Amygdala (tissue), 56 donors: ENCODE measurements at regions not wholly inside any gene's neighbourhood (a gene's known extent, or its start where the extent isn't known, plus 50 kb on each side); places are given as distances from the start of the nearest gene placed in this dataset.
"Not testable (repeated sequence)": the region's sequence is repeated elsewhere in the genome, so short reads cannot be mapped to it uniquely, and the experiment has no call there.

Experiments
- DNase-seq, 56 donors: peaks; one replicate each; lab custom pipeline; 2025; lab: John Stamatoyannopoulos, UW

DNA sequence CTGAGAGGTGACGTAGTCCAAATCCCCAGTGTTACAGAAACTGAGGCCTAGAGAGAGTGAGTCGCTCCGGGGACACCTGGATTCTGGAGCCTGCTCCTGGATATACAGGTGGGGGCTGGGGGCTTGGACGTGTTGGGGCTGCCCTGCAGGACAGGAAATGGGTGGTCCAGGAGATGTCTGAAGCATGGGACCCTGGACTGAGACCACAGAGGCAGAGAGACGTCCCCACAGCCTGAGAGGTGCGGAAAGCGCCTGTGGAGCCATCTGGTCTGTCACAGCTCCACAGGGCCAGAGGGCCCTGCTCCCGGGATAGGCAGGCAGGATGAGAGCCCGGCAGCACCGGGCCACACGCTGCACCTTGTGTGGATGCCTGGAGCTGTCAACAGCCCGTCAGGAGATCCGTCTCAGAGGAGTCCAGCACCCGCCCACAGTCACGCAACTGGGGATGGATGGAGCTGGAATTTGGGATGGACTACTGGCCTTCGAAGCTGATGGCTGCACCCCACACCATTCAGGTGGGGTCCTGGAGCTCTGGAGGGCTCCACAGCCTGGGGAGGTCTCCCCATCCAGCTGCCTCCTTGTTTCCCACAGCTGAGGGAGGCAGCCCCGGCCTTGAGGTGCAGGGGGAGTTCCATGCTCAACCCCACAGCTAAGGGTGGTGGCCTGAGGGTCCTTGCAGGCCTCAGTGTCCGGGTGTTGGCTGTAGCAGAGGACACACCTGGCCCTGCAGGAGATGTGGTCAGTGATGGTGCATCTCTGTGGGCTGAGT is 303.0 kb downstream of the NDUFA10 start:
- no peak for DNase-seq

- DNase-seq = no peak
Measured at GRCh38 chr2:239721531-239721930, 303.6 kb downstream of the NDUFA10 start.

GRCh38 chr2:239720361-239721360 is 304.5 kb downstream of the NDUFA10 start:
- DNase-seq = no peak

GRCh38 chr2:239719791-239720360 is 305.3 kb downstream of the NDUFA10 start:
- no peak for DNase-seq

DNA sequence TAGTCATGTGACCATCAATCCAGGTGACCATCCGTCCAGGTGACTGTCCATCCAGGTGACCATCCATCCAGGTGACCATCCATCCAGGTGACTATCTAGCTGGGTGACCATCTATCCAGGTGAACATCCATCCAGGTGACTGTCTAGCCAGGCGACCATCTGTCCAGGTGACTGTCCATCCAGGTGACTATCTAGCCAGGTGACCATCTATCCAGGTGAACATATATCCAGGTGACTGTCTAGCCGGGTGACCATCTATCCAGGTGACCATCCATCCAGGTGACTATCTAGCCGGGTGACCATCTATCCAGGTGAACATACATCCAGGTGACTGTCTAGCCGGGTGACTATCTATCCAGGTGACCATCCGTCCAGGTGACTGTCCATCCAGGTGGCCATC is 306.2 kb downstream of the NDUFA10 start:
- DNase-seq = not testable (repeated sequence)

GRCh38 chr2:239717706-239718105 is 307.4 kb downstream of the NDUFA10 start:
- no peak for DNase-seq

GRCh38 chr2:239717319-239717675 is 307.8 kb downstream of the NDUFA10 start:
- no peak for DNase-seq

DNA sequence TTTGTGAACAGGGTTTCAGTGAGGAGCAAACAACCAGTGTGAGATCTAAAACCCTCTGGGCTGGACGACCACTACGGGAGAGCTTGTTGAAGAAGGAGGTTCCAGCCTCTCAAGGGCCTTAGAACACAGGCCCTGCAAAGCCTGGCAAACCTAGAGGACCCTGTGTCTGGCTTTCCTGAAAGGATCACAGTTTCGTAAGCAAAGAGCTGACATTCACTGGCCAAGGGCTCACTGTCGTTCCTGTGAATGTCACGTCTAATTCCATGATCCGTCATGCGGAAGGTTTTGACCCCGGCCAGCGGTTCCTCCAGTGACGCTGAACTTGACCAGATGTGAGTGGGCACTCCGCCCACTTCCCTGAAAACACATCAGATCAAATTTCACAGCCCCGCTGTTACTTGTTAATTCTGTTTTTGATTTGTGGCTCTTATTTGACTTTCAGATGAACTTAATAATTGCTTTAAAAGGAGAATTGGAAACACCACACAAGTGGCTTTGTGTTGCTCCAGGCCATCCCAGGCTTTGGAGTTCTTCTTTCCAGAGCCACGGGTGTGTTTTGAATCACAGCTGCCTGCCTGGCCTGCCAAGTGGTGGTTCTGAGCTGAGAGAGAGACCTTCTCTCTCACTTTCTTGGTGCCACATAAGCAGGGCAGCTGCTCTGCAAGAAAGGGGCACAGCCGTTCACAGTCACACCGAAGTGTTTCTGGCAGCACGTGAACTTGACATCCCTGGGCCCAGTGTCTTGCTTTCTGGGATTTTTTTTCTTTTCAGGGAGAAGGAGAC is 308.4 kb downstream of the NDUFA10 start:
- peak in 30 of 56 donors; percentile 24 to 76 (median 50) for DNase-seq

GRCh38 chr2:239716009-239716408 is 309.1 kb downstream of the NDUFA10 start:
- no peak for DNase-seq

DNA sequence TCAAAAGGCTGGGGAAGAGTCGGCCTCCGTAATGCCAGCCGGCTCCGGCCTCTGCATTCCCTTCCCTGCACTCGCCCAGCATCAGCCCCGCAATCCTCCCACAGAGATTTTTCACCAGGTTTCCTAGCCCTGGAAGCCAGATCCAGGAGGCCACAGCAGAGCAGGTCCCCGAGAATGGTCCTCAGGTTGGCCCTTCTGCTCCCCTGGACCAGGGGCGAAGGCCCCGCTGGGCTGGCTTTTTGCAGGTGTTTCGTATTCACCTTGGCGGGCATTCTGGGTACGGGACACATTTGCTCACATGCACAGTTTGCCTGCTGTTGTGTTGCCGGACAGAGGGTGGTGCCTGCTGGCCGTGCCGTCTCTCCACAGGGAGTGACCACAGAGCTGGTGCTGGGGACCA is 309.5 kb downstream of the NDUFA10 start:
- DNase-seq = no peak

GRCh38 chr2:239715202-239715601 is 309.9 kb downstream of the NDUFA10 start:
- DNase-seq = no peak

GRCh38 chr2:239714116-239714515 is 311.0 kb downstream of the NDUFA10 start:
- DNase-seq = no peak

DNA sequence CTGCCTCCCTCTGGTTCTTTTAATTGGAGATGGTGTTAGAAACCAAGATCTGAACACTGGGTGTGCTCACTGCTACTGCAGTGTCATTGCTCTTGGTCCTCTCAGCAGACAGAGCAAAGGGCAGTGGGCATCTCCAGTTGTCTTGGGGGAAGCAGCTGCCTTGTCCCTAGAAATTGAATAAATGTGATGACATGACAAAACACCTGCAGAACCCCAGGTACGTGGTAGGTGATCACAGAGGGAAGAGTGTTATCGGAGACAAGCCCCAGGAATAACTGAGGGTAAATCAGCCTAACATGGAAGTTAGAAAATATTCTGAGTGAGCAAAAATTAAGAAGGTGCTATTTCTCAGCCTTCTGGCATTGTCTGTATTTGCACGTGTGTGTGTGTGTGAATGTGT is 311.9 kb upstream of the HDAC4 start:
- DNase-seq = no peak

GRCh38 chr2:239711911-239712570 is 311.2 kb upstream of the HDAC4 start:
- no peak for DNase-seq

- no peak for DNase-seq
Measured at GRCh38 chr2:239710953-239711861, 310.4 kb upstream of the HDAC4 start.

GRCh38 chr2:239706367-239706766 is 305.5 kb upstream of the HDAC4 start:
- DNase-seq = peak in 1 of 56 donors; percentile 40

- no peak for DNase-seq
Measured at GRCh38 chr2:239704737-239705136, 303.9 kb upstream of the HDAC4 start.

- no peak for DNase-seq
Measured at GRCh38 chr2:239703834-239704233, 303.0 kb upstream of the HDAC4 start.
